H9 (cell line): ENCODE measurements at regions not wholly inside any gene's neighbourhood (a gene's known extent, or its start where the extent isn't known, plus 50 kb on each side); places are given as distances from the start of the nearest gene placed in this dataset.

ENCODE experiments used
- DNase-seq: peaks from one replicate; pipeline ENCODE4 v3.0.0-alpha.2; 2017
- H2AFZ ChIP-seq: one replicate; pipeline ENCODE4 v1.6.1; 2013; ENCODE audit warnings: mild to moderate bottlenecking, low read length, control low read depth, moderate library complexity
- H2AK5ac ChIP-seq: 2 replicates; pipeline ENCODE4 v1.6.1; 2013; ENCODE audit warnings: low read length, control low read depth, mixed read lengths; ENCODE audit not compliant: insufficient read length
- H2BK120ac ChIP-seq: one replicate; pipeline ENCODE4 v1.6.1; 2013; ENCODE audit warnings: low read depth, mild to moderate bottlenecking, low read length, control low read depth, inconsistent platforms; ENCODE audit not compliant: poor library complexity, severe bottlenecking
- H2BK12ac ChIP-seq: 2 replicates; pipeline ENCODE4 v1.6.1; 2013; ENCODE audit warnings: low read length, control low read depth, mixed read lengths, low read depth; ENCODE audit not compliant: insufficient read length
- H2BK15ac ChIP-seq: 2 replicates; pipeline ENCODE4 v1.6.1; 2013; ENCODE audit warnings: low read depth, low read length, control low read depth
- H2BK20ac ChIP-seq: one replicate; pipeline ENCODE4 v1.6.1; 2013; ENCODE audit warnings: low read depth, mild to moderate bottlenecking, low read length, control low read depth, inconsistent platforms; ENCODE audit not compliant: poor library complexity, severe bottlenecking
- H2BK5ac ChIP-seq: 2 replicates; pipeline ENCODE4 v1.6.1; 2013; ENCODE audit warnings: low read length, control low read depth, mixed read lengths; ENCODE audit not compliant: insufficient read length
- H3K14ac ChIP-seq: 2 replicates; pipeline ENCODE4 v1.6.1; 2013; ENCODE audit warnings: low read length, control low read depth; ENCODE audit not compliant: insufficient read depth
- H3K18ac ChIP-seq: 2 replicates; pipeline ENCODE4 v1.6.1; 2013; ENCODE audit warnings: low read depth, mild to moderate bottlenecking, mixed read lengths, low read length, control low read depth; ENCODE audit not compliant: insufficient read length
- H3K23ac ChIP-seq: 2 replicates; pipeline ENCODE4 v1.6.1; 2013; ENCODE audit warnings: low read length, control low read depth, mixed read lengths, low read depth; ENCODE audit not compliant: insufficient read length
- H3K23me2 ChIP-seq: 2 replicates; pipeline ENCODE4 v1.6.1; 2013; ENCODE audit warnings: low read depth, mild to moderate bottlenecking, mixed read lengths, low read length, control low read depth; ENCODE audit not compliant: insufficient read length, poor library complexity, severe bottlenecking
- H3K27ac ChIP-seq: 2 replicates; pipeline ENCODE4 v1.5.1; 2013; ENCODE audit warnings: low read length, control low read depth, mixed read lengths, low read depth; ENCODE audit not compliant: insufficient read length
- H3K27me3 ChIP-seq: 2 replicates; pipeline ENCODE4 v1.6.1; 2013; ENCODE audit warnings: low read length, control low read depth, inconsistent platforms; ENCODE audit not compliant: insufficient read depth
- H3K4ac ChIP-seq: 2 replicates; pipeline ENCODE4 v1.6.1; 2013; ENCODE audit warnings: low read depth, mild to moderate bottlenecking, control low read depth, inconsistent platforms, low read length, moderate library complexity
- H3K4me1 ChIP-seq: 2 replicates; pipeline ENCODE4 v1.6.1; 2013; ENCODE audit warnings: low read length, control low read depth, inconsistent platforms; ENCODE audit not compliant: insufficient read depth
- H3K4me2 ChIP-seq: 2 replicates; pipeline ENCODE4 v1.6.1; 2013; ENCODE audit warnings: low read length, control low read depth, mixed read lengths; ENCODE audit not compliant: insufficient read length, insufficient read depth
- H3K56ac ChIP-seq: 2 replicates; pipeline ENCODE4 v1.6.1; 2013; ENCODE audit warnings: low read depth, mild to moderate bottlenecking, mixed read lengths, low read length, control low read depth; ENCODE audit not compliant: insufficient read length
- H3K79me1 ChIP-seq: 2 replicates; pipeline ENCODE4 v1.6.1; 2013; ENCODE audit warnings: low read depth, mild to moderate bottlenecking, moderate library complexity, low read length, control low read depth, inconsistent platforms; ENCODE audit not compliant: insufficient read depth, poor library complexity, severe bottlenecking
- H3K79me2 ChIP-seq: 2 replicates; pipeline ENCODE4 v1.6.1; 2013; ENCODE audit warnings: low read length, control low read depth, inconsistent platforms; ENCODE audit not compliant: insufficient read depth
- H3K9ac ChIP-seq: 2 replicates; pipeline ENCODE4 v1.6.1; 2013; ENCODE audit warnings: low read length, control low read depth, mixed read lengths; ENCODE audit not compliant: insufficient read length; ENCODE audit errors: extremely low read depth
- H3K9me3 ChIP-seq: one replicate; pipeline ENCODE4 v1.6.1; 2013; ENCODE audit warnings: low read depth, low read length, inconsistent platforms; ENCODE audit not compliant: control insufficient read depth
- H3T11ph ChIP-seq: one replicate; pipeline ENCODE4 v1.6.1; 2013; ENCODE audit warnings: mild to moderate bottlenecking, low read length, control low read depth, inconsistent platforms
- H4K20me1 ChIP-seq: one replicate; pipeline ENCODE4 v1.6.1; 2013; ENCODE audit not compliant: control insufficient read depth, insufficient read length, insufficient read depth
- H4K5ac ChIP-seq: 2 replicates; pipeline ENCODE4 v1.6.1; 2013; ENCODE audit warnings: low read depth, mild to moderate bottlenecking, mixed read lengths, low read length, control low read depth; ENCODE audit not compliant: insufficient read length
- H4K8ac ChIP-seq: replicated peaks from 2 replicates; pipeline ENCODE4 v1.6.1; 2013; ENCODE audit warnings: low read length, control low read depth, mixed read lengths, low read depth; ENCODE audit not compliant: insufficient read length
- H4K91ac ChIP-seq: 2 replicates; pipeline ENCODE4 v1.6.1; 2013; ENCODE audit warnings: low read depth, mild to moderate bottlenecking, moderate library complexity, mixed read lengths, low read length, control low read depth; ENCODE audit not compliant: insufficient read length
- H3K27ac Mint-ChIP-seq, 3 experiments: 2 replicates in 2 of 3; 3 replicates in 1 of 3; pipeline ENCODE4 v1.8.0; 2020 to 2021; ENCODE audit warnings: mixed read lengths in 3 of 3, mild to moderate bottlenecking in 1 of 3, moderate library complexity in 1 of 3
- H3K27me3 Mint-ChIP-seq: 2 replicates; pipeline ENCODE4 v1.8.0; 2021; ENCODE audit warnings: low read depth, mild to moderate bottlenecking, moderate library complexity, mixed read lengths
- H3K36me3 Mint-ChIP-seq, 3 experiments: 2 replicates in 2 of 3; 3 replicates in 1 of 3; pipeline ENCODE4 v1.8.0; 2020 to 2021; ENCODE audit warnings: low read depth in 3 of 3, mixed read lengths in 3 of 3; ENCODE audit not compliant: insufficient read depth in 1 of 3
- H3K4me1 Mint-ChIP-seq, 2 experiments: 2 replicates each; pipeline ENCODE4 v1.8.0; 2020; ENCODE audit warnings: mixed read lengths in 2 of 2
- H3K4me3 Mint-ChIP-seq, 2 experiments: 2 replicates in 1 of 2; 3 replicates in 1 of 2; pipeline ENCODE4 v1.8.0; 2020 to 2021; ENCODE audit warnings: mild to moderate bottlenecking in 2 of 2, mixed read lengths in 2 of 2, moderate library complexity in 1 of 2
- H3K9me3 Mint-ChIP-seq, 2 experiments: 2 replicates in 1 of 2; 3 replicates in 1 of 2; pipeline ENCODE4 v1.8.0; 2020; ENCODE audit warnings: mild to moderate bottlenecking in 2 of 2, mixed read lengths in 2 of 2, moderate library complexity in 1 of 2
- TF ChIP-seq, protein P1 (sequence below): fragments of 200-600 bp; sonication (generic); conservative IDR thresholded peaks from 3 replicates; pipeline ENCODE4 v1.8.0; 2021; ENCODE audit warnings: antibody characterized with exemption, mild to moderate bottlenecking

DNA sequence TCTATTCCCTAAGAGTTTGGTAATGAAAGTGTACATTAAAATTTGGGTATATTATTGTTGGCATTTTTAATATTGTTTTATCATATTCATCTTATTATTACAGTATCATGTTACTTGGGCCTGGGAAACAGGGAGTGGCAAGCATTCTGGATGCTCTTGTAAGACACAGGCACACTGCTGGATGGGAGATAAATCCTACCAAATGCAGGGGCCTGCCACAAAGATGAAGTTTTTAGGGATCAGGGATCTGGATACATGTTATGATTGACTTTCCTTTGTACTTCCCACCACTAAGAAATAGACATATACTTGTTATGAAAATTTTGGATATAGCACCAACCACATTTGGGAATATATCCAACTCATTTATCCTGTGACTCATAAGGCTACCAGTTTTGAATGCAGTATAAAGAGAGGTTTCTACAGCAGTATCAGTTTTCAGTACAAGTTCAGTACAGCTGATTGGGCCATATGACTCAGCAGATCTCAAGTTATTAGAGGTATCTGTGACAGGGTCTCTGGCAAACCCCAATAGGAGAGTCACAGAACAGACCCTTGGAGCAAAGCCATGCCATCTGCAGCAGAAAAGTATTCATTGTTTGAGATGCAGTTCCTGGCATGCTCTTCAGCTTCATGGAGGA lies 360.1 kb downstream of the DMAC1 start:
- Histone ChIP-seq H3K23me2 (no peaks in the 10 kb centered on the region), H4K5ac (no peak overlapping the region), H2AFZ (no peak overlapping the region), H2AK5ac (no peak overlapping the region), H3K56ac (no peak overlapping the region), H3K9me3 (no peaks in the 10 kb centered on the region), H3K79me2 (no peaks in the 10 kb centered on the region), H3K79me1 (no peaks in the 10 kb centered on the region), H2BK15ac (no peak overlapping the region), H3K4me1 (no peaks in the 10 kb centered on the region; the same call in 1 of the 2 replicates), H4K91ac (no peak overlapping the region), H3K18ac (no peak overlapping the region), H3K4ac (no peak overlapping the region), H2BK12ac (no peak overlapping the region), H3K27ac (no peak overlapping the region), H3K23ac (no peak overlapping the region), H3K27me3 (no peaks in the 10 kb centered on the region), H2BK120ac (no peak overlapping the region), H3K9ac (no peak overlapping the region), H4K20me1 (no peaks in the 10 kb centered on the region), H3T11ph (no peak overlapping the region), H4K8ac (no peak overlapping the region), H3K4me2 (no peak overlapping the region), H3K14ac (no peak overlapping the region), H2BK20ac (no peak overlapping the region), H2BK5ac (no peak overlapping the region)
- H3K36me3 Mint-ChIP-seq, result no peaks in the 10 kb centered on the region
- no peaks in the 10 kb centered on the region for H3K4me1 Mint-ChIP-seq
- no peaks in the 10 kb centered on the region; a peak in 1 of 5 replicates for H3K9me3 Mint-ChIP-seq
- H3K4me3 Mint-ChIP-seq, result no peak overlapping the region
- no peak for DNase-seq
- TF ChIP-seq, protein P1, sequence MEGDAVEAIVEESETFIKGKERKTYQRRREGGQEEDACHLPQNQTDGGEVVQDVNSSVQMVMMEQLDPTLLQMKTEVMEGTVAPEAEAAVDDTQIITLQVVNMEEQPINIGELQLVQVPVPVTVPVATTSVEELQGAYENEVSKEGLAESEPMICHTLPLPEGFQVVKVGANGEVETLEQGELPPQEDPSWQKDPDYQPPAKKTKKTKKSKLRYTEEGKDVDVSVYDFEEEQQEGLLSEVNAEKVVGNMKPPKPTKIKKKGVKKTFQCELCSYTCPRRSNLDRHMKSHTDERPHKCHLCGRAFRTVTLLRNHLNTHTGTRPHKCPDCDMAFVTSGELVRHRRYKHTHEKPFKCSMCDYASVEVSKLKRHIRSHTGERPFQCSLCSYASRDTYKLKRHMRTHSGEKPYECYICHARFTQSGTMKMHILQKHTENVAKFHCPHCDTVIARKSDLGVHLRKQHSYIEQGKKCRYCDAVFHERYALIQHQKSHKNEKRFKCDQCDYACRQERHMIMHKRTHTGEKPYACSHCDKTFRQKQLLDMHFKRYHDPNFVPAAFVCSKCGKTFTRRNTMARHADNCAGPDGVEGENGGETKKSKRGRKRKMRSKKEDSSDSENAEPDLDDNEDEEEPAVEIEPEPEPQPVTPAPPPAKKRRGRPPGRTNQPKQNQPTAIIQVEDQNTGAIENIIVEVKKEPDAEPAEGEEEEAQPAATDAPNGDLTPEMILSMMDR, result no peak
- H3K27ac Mint-ChIP-seq, result no peak overlapping the region
- H3K27me3 Mint-ChIP-seq, result no peaks in the 10 kb centered on the region
